ACC112 (cell line): ENCODE measurements at regions not wholly inside any gene's neighbourhood (a gene's known extent, or its start where the extent isn't known, plus 50 kb on each side); places are given as distances from the start of the nearest gene placed in this dataset.
"Not testable (repeated sequence)": the region's sequence is repeated elsewhere in the genome, so short reads cannot be mapped to it uniquely, and the experiment has no call there.

Experiments used
- H2AFZ ChIP-seq: fragments of 200-600 bp; sonication (generic); one replicate; pipeline ENCODE4 v1.6.0; 2017; ENCODE audit warnings: antibody characterized with exemption, low read length; ENCODE audit not compliant: unreplicated experiment
- H3K27ac ChIP-seq: fragments of 200-600 bp; sonication (generic); 2 replicates; pipeline ENCODE4 v1.5.1; 2014; ENCODE audit warnings: low read depth, mild to moderate bottlenecking, antibody characterized with exemption, low read length, moderate library complexity
- H3K27me3 ChIP-seq: fragments of 200-600 bp; sonication (generic); 2 replicates; pipeline ENCODE4 v1.6.1; 2014; ENCODE audit warnings: mild to moderate bottlenecking, antibody characterized with exemption, low read length, moderate library complexity, mixed read lengths; ENCODE audit not compliant: insufficient read depth
- H3K36me3 ChIP-seq: fragments of 200-600 bp; sonication (generic); 2 replicates; pipeline ENCODE4 v1.6.1; 2016; ENCODE audit warnings: mild to moderate bottlenecking, antibody characterized with exemption, low read length, moderate library complexity, mixed read lengths; ENCODE audit not compliant: insufficient read depth
- H3K4me1 ChIP-seq: fragments of 200-600 bp; sonication (generic); one replicate; pipeline ENCODE4 v1.6.1; 2016; ENCODE audit warnings: low read length, mixed read lengths; ENCODE audit not compliant: insufficient read depth, unreplicated experiment, control insufficient read depth
- H3K4me3 ChIP-seq: fragments of 200-600 bp; sonication (generic); 2 replicates; pipeline ENCODE4 v1.5.1; 2014; ENCODE audit warnings: mild to moderate bottlenecking, low read depth, low read length
- H3K79me2 ChIP-seq: fragments of 200-600 bp; sonication (generic); one replicate; pipeline ENCODE4 v1.6.0; 2016; ENCODE audit warnings: low read length; ENCODE audit not compliant: control insufficient read depth, unreplicated experiment, insufficient read depth

DNA sequence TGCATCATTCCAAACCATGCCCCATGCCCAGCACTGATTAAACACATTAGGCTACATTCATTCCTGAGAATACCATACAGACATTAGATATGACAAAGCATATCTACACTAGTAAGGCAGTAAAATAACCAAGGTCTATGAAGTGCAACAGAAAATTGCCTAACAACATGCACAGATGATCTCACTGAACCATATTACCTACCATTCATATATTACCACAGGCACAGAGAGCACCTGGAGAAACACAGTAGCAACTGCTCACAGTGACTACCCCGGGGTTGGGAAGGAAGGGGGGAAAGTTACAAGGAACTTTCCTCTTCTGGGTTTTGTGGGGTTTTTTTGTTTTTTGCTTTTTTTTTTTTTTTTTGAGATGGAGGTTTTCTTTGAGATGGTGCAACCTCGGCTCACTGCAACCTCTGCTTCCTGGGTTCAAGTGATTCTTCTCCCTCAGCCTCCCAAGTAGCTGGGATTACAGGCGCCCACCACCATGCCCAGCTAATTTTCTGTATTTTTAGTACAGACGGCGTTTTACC lies 669.6 kb downstream of the UQCRFS1 start:
- no peaks in the 10 kb centered on the region for H3K27me3 ChIP-seq
- H3K79me2 ChIP-seq: no peaks in the 10 kb centered on the region
- H2AFZ ChIP-seq: no peak overlapping the region
- no peaks in the 10 kb centered on the region for H3K4me1 ChIP-seq
- no peak overlapping the region for H3K4me3 ChIP-seq
- H3K27ac ChIP-seq: no peak overlapping the region
- no peaks in the 10 kb centered on the region for H3K36me3 ChIP-seq

DNA sequence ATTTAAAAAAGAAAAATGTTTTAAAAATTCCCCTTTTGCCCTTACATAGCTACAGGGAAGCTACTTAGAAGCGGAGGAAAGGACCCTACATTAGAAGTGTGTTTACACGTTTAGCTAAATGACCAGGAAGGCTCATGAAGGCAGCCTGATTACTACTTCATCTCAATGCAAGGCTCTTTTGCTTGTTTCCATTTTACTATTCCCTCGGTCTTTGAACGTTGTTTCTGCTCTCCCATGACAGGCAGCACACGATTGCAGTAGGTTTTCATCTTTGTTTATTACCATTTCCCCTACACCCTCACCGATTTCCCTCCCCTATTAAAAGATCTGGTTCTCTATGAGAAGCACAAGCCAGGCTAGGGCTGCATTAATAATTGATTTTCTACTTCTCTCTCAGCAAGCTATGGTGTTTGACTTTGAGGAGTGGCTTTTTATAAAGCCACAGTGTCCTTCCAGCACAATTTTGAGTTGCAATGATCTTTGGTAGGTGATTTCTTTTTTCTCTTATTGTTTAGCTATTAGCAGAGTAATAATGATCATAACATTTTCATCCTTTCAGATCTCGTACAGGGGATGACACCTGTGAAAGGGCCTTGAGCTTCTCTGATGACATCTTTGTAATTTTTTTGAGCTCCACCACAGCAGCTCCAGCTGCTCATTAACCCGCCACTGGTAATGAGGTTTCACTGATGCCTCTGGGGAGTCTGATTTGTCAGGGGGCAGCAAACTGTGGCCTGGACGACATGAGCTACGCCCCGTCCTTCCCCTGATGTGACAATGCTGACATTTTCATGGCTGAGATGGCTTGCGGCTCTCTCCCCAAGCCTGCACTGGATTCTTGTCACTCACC lies 670.3 kb downstream of the UQCRFS1 start:
- H3K4me3 ChIP-seq: no peak overlapping the region
- H3K4me1 ChIP-seq: no peaks in the 10 kb centered on the region
- H3K79me2 ChIP-seq: no peaks in the 10 kb centered on the region
- no peaks in the 10 kb centered on the region for H3K27me3 ChIP-seq
- no peak overlapping the region for H3K27ac ChIP-seq
- H3K36me3 ChIP-seq: no peaks in the 10 kb centered on the region
- H2AFZ ChIP-seq: no peak overlapping the region

GRCh38 chr19:28541602-28542393 lies 671.2 kb downstream of the UQCRFS1 start:
- Histone ChIP-seq H3K4me1 (no peaks in the 10 kb centered on the region), H3K79me2 (no peaks in the 10 kb centered on the region), H3K27ac (no peak overlapping the region), H3K4me3 (no peak overlapping the region), H3K27me3 (no peaks in the 10 kb centered on the region), H2AFZ (no peak overlapping the region), H3K36me3 (no peaks in the 10 kb centered on the region)

DNA sequence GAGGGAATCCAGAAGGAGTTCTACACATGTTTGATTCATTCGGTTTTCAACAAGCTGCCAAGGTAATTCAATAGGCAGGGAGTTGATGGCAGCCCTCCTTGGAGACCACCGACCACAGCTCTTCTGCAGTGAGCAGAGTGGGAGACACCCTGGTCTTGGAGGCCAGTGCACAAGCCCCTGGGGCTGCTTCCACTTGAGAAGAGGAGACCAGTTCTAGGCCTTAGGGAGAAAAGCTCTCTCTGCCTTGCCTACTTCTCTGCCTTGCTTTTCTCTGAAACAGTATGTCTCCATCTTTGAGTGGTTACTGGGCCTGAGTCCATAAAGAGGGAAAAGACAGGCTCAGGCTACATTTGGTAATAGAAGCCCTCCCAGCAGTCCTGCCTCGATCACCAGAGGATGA lies 671.9 kb downstream of the UQCRFS1 start:
- Histone ChIP-seq H2AFZ (no peak overlapping the region), H3K4me1 (no peaks in the 10 kb centered on the region), H3K36me3 (no peaks in the 10 kb centered on the region), H3K4me3 (no peak overlapping the region), H3K79me2 (no peaks in the 10 kb centered on the region), H3K27me3 (no peaks in the 10 kb centered on the region), H3K27ac (no peak overlapping the region)

DNA sequence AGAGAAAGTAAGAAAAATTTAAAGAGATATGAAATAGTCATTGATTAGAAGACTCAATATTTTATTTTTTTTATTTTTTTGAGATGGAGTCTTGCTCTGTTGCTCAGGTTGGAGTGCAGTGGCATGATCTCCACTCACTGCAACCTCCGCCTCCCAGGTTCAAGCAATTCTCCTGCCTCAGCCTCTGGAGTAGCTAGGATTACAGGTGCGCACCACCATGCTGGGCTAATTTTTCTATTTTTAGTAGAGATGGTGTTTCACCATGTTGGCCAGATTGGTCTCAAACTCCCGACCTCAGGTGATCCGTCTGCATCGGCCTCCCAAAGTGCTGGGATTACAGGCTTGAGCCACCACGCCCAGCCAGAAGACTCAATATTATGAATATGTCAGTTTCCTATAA lies 672.6 kb downstream of the UQCRFS1 start:
- H3K4me3 ChIP-seq, H3K27ac ChIP-seq, H3K4me1 ChIP-seq, H2AFZ ChIP-seq, H3K27me3 ChIP-seq, H3K79me2 ChIP-seq, H3K36me3 ChIP-seq: not testable (repeated sequence)

GRCh38 chr19:28539759-28540158 lies 673.2 kb downstream of the UQCRFS1 start:
- no peak overlapping the region for H3K27ac ChIP-seq
- no peaks in the 10 kb centered on the region for H3K4me1 ChIP-seq
- H3K27me3 ChIP-seq: no peaks in the 10 kb centered on the region
- H3K4me3 ChIP-seq: no peak overlapping the region
- no peaks in the 10 kb centered on the region for H3K36me3 ChIP-seq
- no peak overlapping the region for H2AFZ ChIP-seq
- no peaks in the 10 kb centered on the region for H3K79me2 ChIP-seq

- not testable (repeated sequence) for H3K27me3 ChIP-seq, H3K4me3 ChIP-seq, H3K27ac ChIP-seq, H3K36me3 ChIP-seq, H3K79me2 ChIP-seq, H2AFZ ChIP-seq, H3K4me1 ChIP-seq
These were observed 674.4 kb downstream of the UQCRFS1 start for GRCh38 chr19:28538579-28538978.

- no peak overlapping the region for H2AFZ ChIP-seq
- no peak overlapping the region for H3K4me3 ChIP-seq
- no peaks in the 10 kb centered on the region for H3K27me3 ChIP-seq
- H3K4me1 ChIP-seq: no peaks in the 10 kb centered on the region
- H3K79me2 ChIP-seq: no peaks in the 10 kb centered on the region
- no peaks in the 10 kb centered on the region for H3K36me3 ChIP-seq
- no peak overlapping the region for H3K27ac ChIP-seq
These were observed 675.1 kb downstream of the UQCRFS1 start for GRCh38 chr19:28537896-28538295.

DNA sequence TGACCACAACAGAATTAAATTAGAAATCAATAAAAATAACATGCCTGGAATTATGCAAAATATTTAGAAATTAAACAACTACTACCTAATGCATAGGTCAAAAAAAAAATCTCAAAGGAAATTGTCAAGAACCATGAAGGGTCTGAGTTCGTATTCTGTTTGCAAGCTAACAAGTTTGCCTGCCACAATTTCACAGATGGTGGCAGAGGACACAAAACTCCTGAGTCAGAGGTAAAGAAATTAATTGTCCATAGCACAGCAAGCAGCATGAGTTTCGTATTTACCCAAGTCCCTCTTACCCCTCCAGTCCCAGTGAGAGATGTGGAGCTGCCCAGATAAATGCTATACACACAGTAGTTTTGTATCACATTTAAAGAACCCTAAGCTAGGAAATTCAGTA lies 675.9 kb downstream of the UQCRFS1 start:
- no peaks in the 10 kb centered on the region for H3K79me2 ChIP-seq

DNA sequence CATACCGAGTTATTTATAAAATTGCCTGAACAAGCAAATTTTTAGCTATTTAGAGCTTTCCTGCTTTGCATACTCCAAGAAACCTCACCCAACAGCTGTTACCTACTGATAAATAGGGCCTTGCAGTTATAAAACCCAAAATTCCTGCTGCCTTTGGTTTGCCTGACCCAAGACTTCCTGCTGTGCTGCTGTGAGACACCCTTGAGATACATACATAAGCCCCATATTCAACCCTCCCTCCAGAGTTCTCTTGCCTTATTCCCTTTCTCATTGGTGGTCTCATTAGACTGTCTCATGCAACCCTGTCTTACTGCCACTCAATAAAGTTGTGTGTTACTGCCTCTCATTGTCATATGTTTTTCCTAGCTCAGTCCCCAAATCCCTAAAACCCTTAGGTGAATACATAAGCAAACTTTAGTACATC lies 677.6 kb downstream of the UQCRFS1 start:
- Histone ChIP-seq H3K4me1 (no peaks in the 10 kb centered on the region), H3K36me3 (no peaks in the 10 kb centered on the region), H3K27ac (no peak overlapping the region), H2AFZ (no peak overlapping the region), H3K79me2 (no peaks in the 10 kb centered on the region), H3K4me3 (no peak overlapping the region), H3K27me3 (no peaks in the 10 kb centered on the region)

More for the DNA sequence above, 675.9 kb downstream of the UQCRFS1 start:
- Histone ChIP-seq H3K27ac (no peak overlapping the region), H3K4me1 (no peaks in the 10 kb centered on the region), H3K4me3 (no peak overlapping the region), H3K36me3 (no peaks in the 10 kb centered on the region), H2AFZ (no peak overlapping the region), H3K27me3 (no peaks in the 10 kb centered on the region)
